ENCODE measurements at regions not wholly inside any gene's neighbourhood (a gene's known extent, or its start where the extent isn't known, plus 50 kb on each side); places are given as distances from the start of the nearest gene placed in this dataset.

GRCh38 chr3:127069814-127070440 lies 87.0 kb downstream of the PLXNA1 start:
- no peak for TF ChIP-seq CTCF (conservative IDR thresholded peaks at IDR 0.05 in 1 of 2, IDR thresholded peaks at IDR 0.05 in 1 of 2; ENCODE audit: low read depth in 1 of 2, low read length in 2 of 2)
- TF ChIP-seq EZH2 (IDR thresholded peaks at IDR 0.05; ENCODE audit: low read length, missing control alignments), result no peak

All from fibroblast of lung (primary cell).